ENCODE measurements at regions not wholly inside any gene's neighbourhood (a gene's known extent, or its start where the extent isn't known, plus 50 kb on each side); places are given as distances from the start of the nearest gene placed in this dataset.

GRCh38 chr5:36396640-36397039, 94.9 kb upstream of the RANBP3L start:
- TF ChIP-seq, protein P1, sequence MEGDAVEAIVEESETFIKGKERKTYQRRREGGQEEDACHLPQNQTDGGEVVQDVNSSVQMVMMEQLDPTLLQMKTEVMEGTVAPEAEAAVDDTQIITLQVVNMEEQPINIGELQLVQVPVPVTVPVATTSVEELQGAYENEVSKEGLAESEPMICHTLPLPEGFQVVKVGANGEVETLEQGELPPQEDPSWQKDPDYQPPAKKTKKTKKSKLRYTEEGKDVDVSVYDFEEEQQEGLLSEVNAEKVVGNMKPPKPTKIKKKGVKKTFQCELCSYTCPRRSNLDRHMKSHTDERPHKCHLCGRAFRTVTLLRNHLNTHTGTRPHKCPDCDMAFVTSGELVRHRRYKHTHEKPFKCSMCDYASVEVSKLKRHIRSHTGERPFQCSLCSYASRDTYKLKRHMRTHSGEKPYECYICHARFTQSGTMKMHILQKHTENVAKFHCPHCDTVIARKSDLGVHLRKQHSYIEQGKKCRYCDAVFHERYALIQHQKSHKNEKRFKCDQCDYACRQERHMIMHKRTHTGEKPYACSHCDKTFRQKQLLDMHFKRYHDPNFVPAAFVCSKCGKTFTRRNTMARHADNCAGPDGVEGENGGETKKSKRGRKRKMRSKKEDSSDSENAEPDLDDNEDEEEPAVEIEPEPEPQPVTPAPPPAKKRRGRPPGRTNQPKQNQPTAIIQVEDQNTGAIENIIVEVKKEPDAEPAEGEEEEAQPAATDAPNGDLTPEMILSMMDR (IDR thresholded peaks at IDR 0.05; ENCODE audit: insufficient read depth, low read length, poor library complexity, severe bottlenecking), result no peak
- DNase-seq (ENCODE audit: low read depth), result no peak
- no peaks in the 10 kb centered on the region for H3K36me3 ChIP-seq (ENCODE audit: control insufficient read depth, insufficient read depth, low read length)

GRCh38 chr5:36397901-36398536, 96.3 kb upstream of the RANBP3L start:
- H3K27me3 ChIP-seq (ENCODE audit: control insufficient read depth, insufficient read depth, low read length), result no peaks in the 10 kb centered on the region
- TF ChIP-seq, protein P1 (IDR thresholded peaks at IDR 0.05; ENCODE audit: insufficient read depth, low read length, poor library complexity, severe bottlenecking), result peak; percentile 22
- H3K4me3 ChIP-seq (ENCODE audit: low read depth, low read length), result no peak overlapping the region
- no peak for DNase-seq (ENCODE audit: low read depth)
- no peaks in the 10 kb centered on the region for H3K36me3 ChIP-seq (ENCODE audit: control insufficient read depth, insufficient read depth, low read length)

More at GRCh38 chr5:36396640-36397039, 94.9 kb upstream of the RANBP3L start:
- Histone ChIP-seq H3K4me3 (ENCODE audit: low read depth, low read length) (no peak overlapping the region), H3K27me3 (ENCODE audit: control insufficient read depth, insufficient read depth, low read length) (no peaks in the 10 kb centered on the region)

DNA sequence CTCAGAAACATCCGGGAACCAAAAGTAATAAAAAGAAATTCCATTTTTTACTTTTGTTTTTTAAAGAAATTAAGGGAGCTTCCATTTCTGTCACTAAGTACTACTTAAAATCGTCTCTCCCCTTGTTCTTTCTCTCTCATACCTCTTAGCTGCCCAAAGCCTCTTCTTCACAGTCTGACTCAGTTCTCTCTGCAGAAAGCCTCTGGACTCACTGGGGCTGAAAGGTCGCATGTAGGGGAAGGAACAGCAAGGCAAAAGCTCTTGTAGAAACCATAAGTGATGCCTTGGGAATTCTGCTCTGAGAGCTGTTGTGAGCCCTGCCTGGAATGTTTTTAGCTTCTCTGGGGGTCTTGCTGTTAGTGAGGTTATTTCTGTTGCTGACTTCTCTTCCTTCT, 100.8 kb upstream of the RANBP3L start:
- no peak overlapping the region for H3K4me3 ChIP-seq (ENCODE audit: low read depth, low read length)
- no peaks in the 10 kb centered on the region for H3K27me3 ChIP-seq (ENCODE audit: control insufficient read depth, insufficient read depth, low read length)
- no peaks in the 10 kb centered on the region for H3K36me3 ChIP-seq (ENCODE audit: control insufficient read depth, insufficient read depth, low read length)
- TF ChIP-seq, protein P1 (IDR thresholded peaks at IDR 0.05; ENCODE audit: insufficient read depth, low read length, poor library complexity, severe bottlenecking), result no peak
- DNase-seq (ENCODE audit: low read depth), result no peak

- H3K4me3 ChIP-seq (ENCODE audit: low read depth, low read length), result no peak overlapping the region
- H3K27me3 ChIP-seq (ENCODE audit: control insufficient read depth, insufficient read depth, low read length), result no peaks in the 10 kb centered on the region
- no peaks in the 10 kb centered on the region for H3K36me3 ChIP-seq (ENCODE audit: control insufficient read depth, insufficient read depth, low read length)
- TF ChIP-seq, protein P1 (IDR thresholded peaks at IDR 0.05; ENCODE audit: insufficient read depth, low read length, poor library complexity, severe bottlenecking), result no peak
- DNase-seq (ENCODE audit: low read depth), result no peak
Measured at GRCh38 chr5:36403632-36404311, 102.1 kb upstream of the RANBP3L start.

- Histone ChIP-seq H3K27me3 (ENCODE audit: control insufficient read depth, insufficient read depth, low read length) (no peaks in the 10 kb centered on the region), H3K4me3 (ENCODE audit: low read depth, low read length) (no peak overlapping the region), H3K36me3 (ENCODE audit: control insufficient read depth, insufficient read depth, low read length) (no peaks in the 10 kb centered on the region)
- no peak for DNase-seq (ENCODE audit: low read depth)
- TF ChIP-seq, protein P1 (IDR thresholded peaks at IDR 0.05; ENCODE audit: insufficient read depth, low read length, poor library complexity, severe bottlenecking), result no peak
Measured at GRCh38 chr5:36406023-36406422, 104.3 kb upstream of the RANBP3L start.

All from kidney epithelial cell (primary cell).